SK-N-SH treated with all-trans-retinoic acid at 6 μM for 48 hours (cell line): ENCODE measurements at regions not wholly inside any gene's neighbourhood (a gene's known extent, or its start where the extent isn't known, plus 50 kb on each side); places are given as distances from the start of the nearest gene placed in this dataset.

ENCODE experiments used
- ATAC-seq: fragments of 200-7000 bp; cut with Tn5 transposase; 3 replicates; pipeline ENCODE4 v1.9.1; 2020; ENCODE audit warnings: mild to moderate bottlenecking, moderate library complexity
- ARNTL ChIP-seq: fragments of 450-650 bp; formaldehyde crosslinking; IDR thresholded peaks from 2 replicates; pipeline ENCODE4 v1.5.0; 2020; ENCODE audit warnings: low read depth, mild to moderate bottlenecking, moderate library complexity, borderline replicate concordance
- BACH2 ChIP-seq: fragments of 250-450 bp; sonication (Bioruptor Pico); IDR thresholded peaks from 2 replicates; pipeline ENCODE4 v1.9.0; 2021; ENCODE audit warnings: mild to moderate bottlenecking, borderline replicate concordance
- CSDC2 ChIP-seq: fragments of 250-450 bp; sonication (Bioruptor Pico); IDR thresholded peaks from 2 replicates; pipeline ENCODE4 v1.5.0; 2020; ENCODE audit warnings: mild to moderate bottlenecking, moderate library complexity
- ISL1 ChIP-seq: fragments of 250-450 bp; sonication (Bioruptor Pico); IDR thresholded peaks from 2 replicates; pipeline ENCODE4 v2.1.2; 2022; ENCODE audit warnings: mild to moderate bottlenecking, moderate library complexity
- OSR1 ChIP-seq: fragments of 250-450 bp; sonication (Bioruptor Pico); IDR thresholded peaks from 2 replicates; pipeline ENCODE4 v1.8.0; 2022; ENCODE audit warnings: moderate library complexity, mild to moderate bottlenecking, inconsistent platforms
- POU6F1 ChIP-seq: fragments of 250-450 bp; sonication (Bioruptor Pico); IDR thresholded peaks from 2 replicates; pipeline ENCODE4 v1.8.0; 2021; ENCODE audit warnings: low read depth, mild to moderate bottlenecking, moderate library complexity, borderline replicate concordance
- PPARA ChIP-seq: fragments of 250-450 bp; sonication (Bioruptor Pico); IDR thresholded peaks from 2 replicates; pipeline ENCODE4 v1.5.0; 2020; ENCODE audit warnings: mild to moderate bottlenecking, borderline replicate concordance
- RARB ChIP-seq: fragments of 250-450 bp; sonication (Bioruptor Pico); IDR thresholded peaks from 2 replicates; pipeline ENCODE4 v1.8.0; 2021; ENCODE audit warnings: mild to moderate bottlenecking, moderate library complexity
- SNAI2 ChIP-seq: fragments of 250-450 bp; sonication (Bioruptor Pico); IDR thresholded peaks from 2 replicates; pipeline ENCODE4 v1.5.0; 2020; ENCODE audit warnings: mild to moderate bottlenecking, moderate library complexity
- TOX ChIP-seq: fragments of 250-450 bp; sonication (Bioruptor Pico); IDR thresholded peaks from 2 replicates; pipeline ENCODE4 v1.8.0; 2021; ENCODE audit warnings: mild to moderate bottlenecking, moderate library complexity, borderline replicate concordance
- TSHZ2 ChIP-seq: fragments of 250-450 bp; sonication (Bioruptor Pico); IDR thresholded peaks from 2 replicates; pipeline ENCODE4 v1.5.0; 2020; ENCODE audit warnings: mild to moderate bottlenecking, moderate library complexity
- ZC3H10 ChIP-seq: fragments of 250-450 bp; sonication (Bioruptor Pico); IDR thresholded peaks from 2 replicates; pipeline ENCODE4 v1.5.1; 2021; ENCODE audit warnings: mild to moderate bottlenecking, moderate library complexity
- ZFP3 ChIP-seq: fragments of 250-450 bp; sonication (Bioruptor Pico); IDR thresholded peaks from 2 replicates; pipeline ENCODE4 v1.5.0; 2020; ENCODE audit warnings: mild to moderate bottlenecking, moderate library complexity
- ZFP30 ChIP-seq: fragments of 450-650 bp; formaldehyde crosslinking; IDR thresholded peaks from 2 replicates; pipeline ENCODE4 v1.5.0; 2022; ENCODE audit warnings: mild to moderate bottlenecking, moderate library complexity
- ZNF565 ChIP-seq: fragments of 450-650 bp; formaldehyde crosslinking; conservative IDR thresholded peaks from 2 replicates; pipeline ENCODE4 v1.5.0; 2020; ENCODE audit warnings: low read depth, mild to moderate bottlenecking, moderate library complexity
- ZNF8 ChIP-seq: fragments of 450-650 bp; formaldehyde crosslinking; IDR thresholded peaks from 2 replicates; pipeline ENCODE4 v1.5.0; 2020; ENCODE audit warnings: mild to moderate bottlenecking, moderate library complexity
- TF ChIP-seq, protein P1 (sequence below): fragments of 250-450 bp; sonication (Bioruptor Pico); IDR thresholded peaks from 2 replicates; pipeline ENCODE4 v1.5.1; 2020; ENCODE audit warnings: low read depth, mild to moderate bottlenecking, moderate library complexity
- TF ChIP-seq, protein P2 (sequence below): fragments of 250-450 bp; sonication (Bioruptor Pico); IDR thresholded peaks from 2 replicates; pipeline ENCODE4 v1.8.0; 2020; ENCODE audit warnings: mild to moderate bottlenecking, moderate library complexity, borderline replicate concordance

GRCh38 chr9:563200-563599, 278.3 kb upstream of the DMRT1 start:
- TF ChIP-seq BACH2 (CRISPR knock-in tag) (no peak), ZC3H10 (CRISPR knock-in tag) (no peak), TSHZ2 (CRISPR knock-in tag) (no peak), TOX (CRISPR knock-in tag) (no peak), ZNF8 (CRISPR knock-in tag) (no peak), PPARA (CRISPR knock-in tag) (no peak), ISL1 (CRISPR knock-in tag) (no peak), POU6F1 (no peak), CSDC2 (CRISPR knock-in tag) (no peak), SNAI2 (CRISPR knock-in tag) (no peak), OSR1 (CRISPR knock-in tag) (no peak), RARB (CRISPR knock-in tag) (no peak), ZFP30 (CRISPR knock-in tag) (no peak), ARNTL (CRISPR knock-in tag) (no peak)
- TF ChIP-seq, protein P1, sequence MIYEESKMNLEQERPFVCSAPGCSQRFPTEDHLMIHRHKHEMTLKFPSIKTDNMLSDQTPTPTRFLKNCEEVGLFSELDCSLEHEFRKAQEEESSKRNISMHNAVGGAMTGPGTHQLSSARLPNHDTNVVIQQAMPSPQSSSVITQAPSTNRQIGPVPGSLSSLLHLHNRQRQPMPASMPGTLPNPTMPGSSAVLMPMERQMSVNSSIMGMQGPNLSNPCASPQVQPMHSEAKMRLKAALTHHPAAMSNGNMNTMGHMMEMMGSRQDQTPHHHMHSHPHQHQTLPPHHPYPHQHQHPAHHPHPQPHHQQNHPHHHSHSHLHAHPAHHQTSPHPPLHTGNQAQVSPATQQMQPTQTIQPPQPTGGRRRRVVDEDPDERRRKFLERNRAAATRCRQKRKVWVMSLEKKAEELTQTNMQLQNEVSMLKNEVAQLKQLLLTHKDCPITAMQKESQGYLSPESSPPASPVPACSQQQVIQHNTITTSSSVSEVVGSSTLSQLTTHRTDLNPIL (CRISPR knock-in tag), result no peak
- no peak for ATAC-seq

DNA sequence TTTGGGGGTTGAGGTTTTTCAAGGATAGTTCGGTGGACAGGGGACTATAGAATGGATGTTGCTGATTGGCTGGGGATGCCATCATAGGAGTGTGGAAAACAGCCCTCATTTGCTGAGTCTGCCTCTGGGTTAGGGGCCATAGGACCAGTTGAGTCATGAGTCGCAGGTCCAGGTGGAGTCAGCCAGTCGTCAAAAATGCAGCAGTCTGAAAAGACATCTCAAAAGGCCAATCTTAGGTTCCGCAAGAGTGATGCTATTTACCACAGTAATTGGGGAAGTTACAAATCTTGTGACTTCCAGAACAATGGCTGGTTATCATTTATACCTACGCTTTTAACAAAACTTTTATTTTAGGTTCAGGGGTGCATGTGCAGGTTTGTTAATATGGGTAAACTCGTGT, 276.0 kb upstream of the DMRT1 start:
- no peak for ATAC-seq
- no peak for TF ChIP-seq OSR1 (CRISPR knock-in tag)
- TF ChIP-seq ZC3H10 (CRISPR knock-in tag), result no peak
- TF ChIP-seq ZNF8 (CRISPR knock-in tag), result no peak
- TF ChIP-seq, protein P1 (CRISPR knock-in tag), result no peak
- TF ChIP-seq PPARA (CRISPR knock-in tag), result no peak
- TF ChIP-seq ISL1 (CRISPR knock-in tag), result no peak
- no peak for TF ChIP-seq ZNF565 (CRISPR knock-in tag)
- TF ChIP-seq BACH2 (CRISPR knock-in tag), result no peak
- no peak for TF ChIP-seq TOX (CRISPR knock-in tag)
- no peak for TF ChIP-seq ZFP3 (CRISPR knock-in tag)
- no peak for TF ChIP-seq TSHZ2 (CRISPR knock-in tag)

- no peak for ATAC-seq
- TF ChIP-seq, protein P2, sequence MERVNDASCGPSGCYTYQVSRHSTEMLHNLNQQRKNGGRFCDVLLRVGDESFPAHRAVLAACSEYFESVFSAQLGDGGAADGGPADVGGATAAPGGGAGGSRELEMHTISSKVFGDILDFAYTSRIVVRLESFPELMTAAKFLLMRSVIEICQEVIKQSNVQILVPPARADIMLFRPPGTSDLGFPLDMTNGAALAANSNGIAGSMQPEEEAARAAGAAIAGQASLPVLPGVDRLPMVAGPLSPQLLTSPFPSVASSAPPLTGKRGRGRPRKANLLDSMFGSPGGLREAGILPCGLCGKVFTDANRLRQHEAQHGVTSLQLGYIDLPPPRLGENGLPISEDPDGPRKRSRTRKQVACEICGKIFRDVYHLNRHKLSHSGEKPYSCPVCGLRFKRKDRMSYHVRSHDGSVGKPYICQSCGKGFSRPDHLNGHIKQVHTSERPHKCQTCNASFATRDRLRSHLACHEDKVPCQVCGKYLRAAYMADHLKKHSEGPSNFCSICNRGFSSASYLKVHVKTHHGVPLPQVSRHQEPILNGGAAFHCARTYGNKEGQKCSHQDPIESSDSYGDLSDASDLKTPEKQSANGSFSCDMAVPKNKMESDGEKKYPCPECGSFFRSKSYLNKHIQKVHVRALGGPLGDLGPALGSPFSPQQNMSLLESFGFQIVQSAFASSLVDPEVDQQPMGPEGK (CRISPR knock-in tag), result no peak
- TF ChIP-seq ARNTL (CRISPR knock-in tag), result no peak
- no peak for TF ChIP-seq ZNF565 (CRISPR knock-in tag)
- no peak for TF ChIP-seq ZNF8 (CRISPR knock-in tag)
- no peak for TF ChIP-seq SNAI2 (CRISPR knock-in tag)
- no peak for TF ChIP-seq RARB (CRISPR knock-in tag)
- no peak for TF ChIP-seq CSDC2 (CRISPR knock-in tag)
- TF ChIP-seq ZFP30 (CRISPR knock-in tag), result no peak
- no peak for TF ChIP-seq TSHZ2 (CRISPR knock-in tag)
- no peak for TF ChIP-seq PPARA (CRISPR knock-in tag)
- no peak for TF ChIP-seq OSR1 (CRISPR knock-in tag)
- TF ChIP-seq ZC3H10 (CRISPR knock-in tag), result no peak
Measured at GRCh38 chr9:567128-567746, 274.3 kb upstream of the DMRT1 start.
